ENCODE measurements at regions not wholly inside any gene's neighbourhood (a gene's known extent, or its start where the extent isn't known, plus 50 kb on each side); places are given as distances from the start of the nearest gene placed in this dataset.
A peak's percentile ranks its signal among the peaks of the same experiment; 100 is the strongest.
"Not testable (repeated sequence)": the region's sequence is repeated elsewhere in the genome, so short reads cannot be mapped to it uniquely, and the experiment has no call there.

DNA sequence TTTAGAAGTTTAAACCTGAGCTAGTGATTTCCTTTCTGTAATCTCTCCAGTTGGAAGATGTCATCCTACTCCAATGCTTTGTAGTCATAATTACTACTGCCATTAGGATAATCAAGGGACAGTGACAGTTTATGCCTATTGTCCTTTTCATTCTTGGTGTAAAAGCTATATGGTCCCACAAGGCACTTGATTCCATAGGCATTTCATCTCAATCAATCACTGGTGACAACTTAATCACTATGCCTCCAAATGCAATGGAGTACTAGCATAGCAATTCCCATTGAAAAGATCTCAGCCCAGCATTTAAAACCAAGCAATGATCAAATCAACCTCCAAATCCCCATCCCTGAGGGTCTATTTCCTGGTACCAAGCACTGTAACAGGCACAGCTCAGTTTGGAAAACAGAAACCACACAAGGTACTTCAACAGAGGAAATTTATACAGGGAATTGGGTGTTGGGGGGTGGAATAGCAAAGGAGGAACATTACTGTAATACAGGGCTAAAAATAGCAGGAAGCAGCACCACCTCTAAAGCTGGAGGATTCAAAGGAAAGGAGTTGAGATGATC is 51.0 kb downstream of the FHIP2A start:
- Histone ChIP-seq H3K27me3 (no peaks in the 10 kb centered on the region), H3K9ac (no peak overlapping the region)
- H3K4me3 Mint-ChIP-seq: no peak overlapping the region

DNA sequence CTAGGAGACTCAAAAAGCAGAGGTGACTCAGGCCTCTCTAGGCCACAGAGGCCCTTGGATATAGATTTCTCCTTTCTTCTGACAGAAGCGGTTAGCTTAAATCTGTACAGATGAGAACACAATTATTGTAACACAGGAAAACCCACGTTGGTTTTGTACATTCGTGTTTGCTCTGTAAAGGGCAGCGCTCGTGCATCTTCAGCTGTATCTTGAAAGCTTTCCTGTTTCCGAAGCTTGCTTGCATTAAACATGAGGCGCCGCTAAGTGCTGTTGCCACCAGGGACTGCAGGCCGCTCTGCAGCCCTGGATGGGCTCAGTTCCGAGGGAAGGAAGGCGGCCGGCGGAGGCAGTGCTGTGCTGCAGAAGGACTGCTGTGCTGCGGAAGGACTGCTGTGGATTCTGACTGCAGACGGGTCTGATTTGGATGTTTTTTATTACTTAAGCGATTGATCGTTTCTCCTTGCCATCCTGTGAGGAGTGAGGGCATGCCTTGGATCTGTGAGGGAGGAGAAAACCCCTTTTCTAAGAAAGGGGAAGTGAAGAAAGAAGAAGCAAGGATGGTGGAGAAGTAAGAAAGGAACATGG is 53.3 kb downstream of the FHIP2A start:
- Histone ChIP-seq H3K27me3 (no peaks in the 10 kb centered on the region), H3K9ac (no peak overlapping the region), H3F3A (ENCODE audit: low read depth) (peaks cover 10% of the 10 kb centered on the region), H3K27ac (no peak overlapping the region), H3K9me3 (ENCODE audit: low read depth) (no peaks in the 10 kb centered on the region), H3K4me1 (peaks cover 14% of the 10 kb centered on the region), H3K4me2 (no peak overlapping the region), H3K4me3 (no peak overlapping the region), H3K36me3 (no peaks in the 10 kb centered on the region), H2AFZ (replicated peaks) (peak overlapping the region; percentile 86), H4K20me1 (ENCODE audit: low read depth) (no peaks in the 10 kb centered on the region), H3K79me2 (ENCODE audit: low read depth) (no peaks in the 10 kb centered on the region)
- Mint-ChIP-seq H3K4me1 (peaks cover 12% of the 10 kb centered on the region), H3K36me3 (no peaks in the 10 kb centered on the region), H3K9me3 (no peaks in the 10 kb centered on the region), H3K27ac (peak overlapping the region; percentile 57), H3K4me3 (no peak overlapping the region), H3K27me3 (ENCODE audit: insufficient read depth, low read depth) (peaks cover 2% of the 10 kb centered on the region)
- DNase-seq (ENCODE audit: low spot score): peak; percentile 77
- no peak for TF ChIP-seq EZH2phosphoT487 (IDR thresholded peaks at IDR 0.05)
- TF ChIP-seq, protein P1, sequence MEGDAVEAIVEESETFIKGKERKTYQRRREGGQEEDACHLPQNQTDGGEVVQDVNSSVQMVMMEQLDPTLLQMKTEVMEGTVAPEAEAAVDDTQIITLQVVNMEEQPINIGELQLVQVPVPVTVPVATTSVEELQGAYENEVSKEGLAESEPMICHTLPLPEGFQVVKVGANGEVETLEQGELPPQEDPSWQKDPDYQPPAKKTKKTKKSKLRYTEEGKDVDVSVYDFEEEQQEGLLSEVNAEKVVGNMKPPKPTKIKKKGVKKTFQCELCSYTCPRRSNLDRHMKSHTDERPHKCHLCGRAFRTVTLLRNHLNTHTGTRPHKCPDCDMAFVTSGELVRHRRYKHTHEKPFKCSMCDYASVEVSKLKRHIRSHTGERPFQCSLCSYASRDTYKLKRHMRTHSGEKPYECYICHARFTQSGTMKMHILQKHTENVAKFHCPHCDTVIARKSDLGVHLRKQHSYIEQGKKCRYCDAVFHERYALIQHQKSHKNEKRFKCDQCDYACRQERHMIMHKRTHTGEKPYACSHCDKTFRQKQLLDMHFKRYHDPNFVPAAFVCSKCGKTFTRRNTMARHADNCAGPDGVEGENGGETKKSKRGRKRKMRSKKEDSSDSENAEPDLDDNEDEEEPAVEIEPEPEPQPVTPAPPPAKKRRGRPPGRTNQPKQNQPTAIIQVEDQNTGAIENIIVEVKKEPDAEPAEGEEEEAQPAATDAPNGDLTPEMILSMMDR (IDR thresholded peaks at IDR 0.05): peak; percentile 45

More for the DNA sequence above, 51.0 kb downstream of the FHIP2A start:
- peaks cover 2% of the 10 kb centered on the region for H3K27me3 Mint-ChIP-seq (ENCODE audit: insufficient read depth, low read depth)
- H3K4me1 Mint-ChIP-seq: peaks cover 11% of the 10 kb centered on the region
- Histone ChIP-seq H3K4me2 (no peak overlapping the region), H3K79me2 (ENCODE audit: low read depth) (no peaks in the 10 kb centered on the region), H3K36me3 (no peaks in the 10 kb centered on the region), H3F3A (ENCODE audit: low read depth) (peaks cover 5% of the 10 kb centered on the region), H3K4me1 (peaks cover 5% of the 10 kb centered on the region), H3K9me3 (ENCODE audit: low read depth) (no peaks in the 10 kb centered on the region), H3K4me3 (no peak overlapping the region), H3K27ac (no peak overlapping the region), H4K20me1 (ENCODE audit: low read depth) (no peaks in the 10 kb centered on the region), H2AFZ (replicated peaks) (no peak overlapping the region)
- no peak for TF ChIP-seq EZH2 (IDR thresholded peaks at IDR 0.05)
- TF ChIP-seq, protein P1 (IDR thresholded peaks at IDR 0.05): no peak
- TF ChIP-seq EZH2phosphoT487 (IDR thresholded peaks at IDR 0.05): no peak
- no peak for DNase-seq (ENCODE audit: low spot score)
- no peaks in the 10 kb centered on the region for H3K9me3 Mint-ChIP-seq
- no peaks in the 10 kb centered on the region for H3K36me3 Mint-ChIP-seq
- H3K27ac Mint-ChIP-seq: no peak overlapping the region

DNA sequence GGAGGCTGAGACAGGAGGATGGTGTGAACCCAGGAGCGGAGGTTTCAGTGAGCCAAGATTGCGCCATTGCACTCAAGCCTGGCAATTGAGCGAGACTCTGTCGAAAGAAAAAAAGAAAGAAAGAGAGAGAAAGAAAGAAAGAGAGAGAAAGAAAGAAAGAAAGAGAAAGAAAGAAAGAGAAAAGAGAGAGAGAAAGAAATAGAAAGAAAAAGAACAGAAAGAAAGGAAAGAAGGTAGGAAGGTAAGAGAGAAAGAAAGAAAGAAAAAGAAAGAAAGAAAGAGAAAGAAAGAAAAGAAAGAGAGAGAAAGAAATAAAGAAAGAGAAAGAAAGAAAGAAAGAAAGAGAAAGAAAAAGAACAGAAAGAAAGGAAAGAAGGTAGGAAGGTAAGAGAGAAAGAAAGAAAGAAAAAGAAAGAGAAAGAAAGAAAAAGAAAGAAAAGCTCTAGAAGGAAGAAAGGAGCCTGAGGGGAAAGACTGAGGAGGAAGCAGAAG is 54.1 kb downstream of the FHIP2A start:
- not testable (repeated sequence) for H3K9me3 Mint-ChIP-seq; H3K9ac ChIP-seq; DNase-seq (ENCODE audit: low spot score); H3K27me3 ChIP-seq; H3K4me3 ChIP-seq; H4K20me1 ChIP-seq (ENCODE audit: low read depth); H2AFZ ChIP-seq (replicated peaks); H3K9me3 ChIP-seq (ENCODE audit: low read depth); H3K27ac ChIP-seq; H3K4me2 ChIP-seq; H3K36me3 ChIP-seq; H3K79me2 ChIP-seq (ENCODE audit: low read depth); H3K36me3 Mint-ChIP-seq; H3K27me3 Mint-ChIP-seq (ENCODE audit: insufficient read depth, low read depth); H3K4me3 Mint-ChIP-seq; H3K27ac Mint-ChIP-seq
- peaks cover 17% of the 10 kb centered on the region for H3F3A ChIP-seq (ENCODE audit: low read depth)
- peaks cover 13% of the 10 kb centered on the region for H3K4me1 Mint-ChIP-seq
- H3K4me1 ChIP-seq: peaks cover 14% of the 10 kb centered on the region

DNA sequence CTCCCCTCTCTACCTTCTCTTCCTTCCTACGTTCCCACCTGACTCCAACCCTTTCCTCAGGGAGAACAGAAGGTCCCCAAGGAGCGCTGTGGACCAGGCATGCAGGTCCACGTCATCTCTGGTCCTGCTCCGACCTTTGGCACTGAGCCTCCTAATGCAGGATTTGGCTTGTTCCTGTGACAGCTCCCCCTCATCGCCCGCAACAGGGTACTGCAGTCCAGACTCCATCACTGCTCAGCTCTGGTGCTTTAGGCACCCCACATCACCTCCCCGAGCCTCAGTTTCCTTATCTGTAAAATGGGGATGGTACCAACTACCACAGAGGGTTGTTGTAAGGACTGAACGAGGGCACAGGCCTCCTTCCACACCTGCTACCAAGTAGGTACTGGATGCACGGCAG is 54.6 kb downstream of the FHIP2A start:
- H3K4me1 ChIP-seq: peaks cover 18% of the 10 kb centered on the region

More for the DNA sequence above, 54.6 kb downstream of the FHIP2A start:
- Histone ChIP-seq H3K4me2 (no peak overlapping the region), H3K27ac (no peak overlapping the region), H3K36me3 (no peaks in the 10 kb centered on the region), H4K20me1 (ENCODE audit: low read depth) (no peaks in the 10 kb centered on the region), H3K79me2 (ENCODE audit: low read depth) (no peaks in the 10 kb centered on the region), H3K9me3 (ENCODE audit: low read depth) (no peaks in the 10 kb centered on the region), H3K27me3 (no peaks in the 10 kb centered on the region), H3K9ac (no peak overlapping the region), H3F3A (ENCODE audit: low read depth) (peaks cover 22% of the 10 kb centered on the region), H3K4me3 (no peak overlapping the region), H2AFZ (replicated peaks) (no peak overlapping the region)
- Mint-ChIP-seq H3K27me3 (ENCODE audit: insufficient read depth, low read depth) (peaks cover 2% of the 10 kb centered on the region), H3K36me3 (no peaks in the 10 kb centered on the region), H3K27ac (no peak overlapping the region), H3K4me3 (no peak overlapping the region), H3K4me1 (peaks cover 18% of the 10 kb centered on the region), H3K9me3 (no peaks in the 10 kb centered on the region)
- TF ChIP-seq, protein P1 (IDR thresholded peaks at IDR 0.05): no peak
- TF ChIP-seq EZH2 (IDR thresholded peaks at IDR 0.05) (no peak), EZH2phosphoT487 (IDR thresholded peaks at IDR 0.05) (no peak)
- DNase-seq (ENCODE audit: low spot score): no peak

Measured in neural progenitor cell (in vitro differentiated cells).